ENCODE measurements at regions not wholly inside any gene's neighbourhood (a gene's known extent, or its start where the extent isn't known, plus 50 kb on each side); places are given as distances from the start of the nearest gene placed in this dataset.

- no peaks in the 10 kb centered on the region for H3K27me3 ChIP-seq
- no peak overlapping the region for H3K4me3 ChIP-seq
- no peak for TF ChIP-seq POLR2A (IDR thresholded peaks at IDR 0.05)
- no peak for TF ChIP-seq POLR2AphosphoS5 (IDR thresholded peaks at IDR 0.05; ENCODE audit: insufficient read depth in 1 of 2, low read depth in 1 of 2)
- no peak for TF ChIP-seq CTCF (IDR thresholded peaks at IDR 0.05)
- no peaks in the 10 kb centered on the region for H3K4me1 ChIP-seq
- no peak overlapping the region for H3K27ac ChIP-seq
- H3K9me3 ChIP-seq = no peaks in the 10 kb centered on the region
- intact Hi-C loops (cut with DNase I) = loop anchor here (10.0 kb wide), 1 partner anchor 483 kb away; no protein-coding TSS in a partner anchor
- H3K36me3 ChIP-seq = no peaks in the 10 kb centered on the region
- DNase-seq (ENCODE audit: extremely low spot score in 2 of 2) = no peak
Measured at GRCh38 chr4:176561368-176561767, 231.4 kb downstream of the VEGFC start.

- H3K4me1 ChIP-seq = no peaks in the 10 kb centered on the region
- H3K27ac ChIP-seq = no peak overlapping the region
- no peaks in the 10 kb centered on the region for H3K9me3 ChIP-seq
- intact Hi-C loops (cut with DNase I) = loop anchor here (10.0 kb wide), 1 partner anchor 481 kb away; no protein-coding TSS in a partner anchor
- no peaks in the 10 kb centered on the region for H3K36me3 ChIP-seq
- DNase-seq (ENCODE audit: extremely low spot score in 2 of 2) = no peak
- H3K27me3 ChIP-seq = no peaks in the 10 kb centered on the region
- H3K4me3 ChIP-seq = no peak overlapping the region
- TF ChIP-seq POLR2A (IDR thresholded peaks at IDR 0.05) (no peak), POLR2AphosphoS5 (IDR thresholded peaks at IDR 0.05; ENCODE audit: insufficient read depth in 1 of 2, low read depth in 1 of 2) (no peak), CTCF (IDR thresholded peaks at IDR 0.05) (no peak)
Measured at GRCh38 chr4:176563591-176563990, 229.1 kb downstream of the VEGFC start.

- no peak for TF ChIP-seq POLR2AphosphoS5 (IDR thresholded peaks at IDR 0.05; ENCODE audit: insufficient read depth in 1 of 2, low read depth in 1 of 2)
- no peak for TF ChIP-seq CTCF (IDR thresholded peaks at IDR 0.05)
- no peak for TF ChIP-seq POLR2A (IDR thresholded peaks at IDR 0.05)
- Histone ChIP-seq H3K27ac (no peak overlapping the region), H3K36me3 (no peaks in the 10 kb centered on the region), H3K4me3 (no peak overlapping the region), H3K4me1 (no peaks in the 10 kb centered on the region), H3K27me3 (no peaks in the 10 kb centered on the region), H3K9me3 (no peaks in the 10 kb centered on the region)
- intact Hi-C loops (cut with DNase I) = loop anchor here (10.0 kb wide), 1 partner anchor 480 kb away; no protein-coding TSS in a partner anchor
- DNase-seq (ENCODE audit: extremely low spot score in 2 of 2) = no peak
Measured at GRCh38 chr4:176565049-176565448, 227.7 kb downstream of the VEGFC start.

GRCh38 chr4:176566769-176567168 is 226.0 kb downstream of the VEGFC start:
- no peaks in the 10 kb centered on the region for H3K9me3 ChIP-seq
- intact Hi-C loops (cut with DNase I) = loop anchor here (10.0 kb wide), 1 partner anchor 478 kb away; no protein-coding TSS in a partner anchor
- no peak for TF ChIP-seq POLR2AphosphoS5 (IDR thresholded peaks at IDR 0.05; ENCODE audit: insufficient read depth in 1 of 2, low read depth in 1 of 2)
- no peak for TF ChIP-seq POLR2A (IDR thresholded peaks at IDR 0.05)
- no peak for TF ChIP-seq CTCF (IDR thresholded peaks at IDR 0.05)
- H3K36me3 ChIP-seq = no peaks in the 10 kb centered on the region
- no peaks in the 10 kb centered on the region for H3K4me1 ChIP-seq
- H3K27me3 ChIP-seq = no peaks in the 10 kb centered on the region
- no peak overlapping the region for H3K4me3 ChIP-seq
- no peak overlapping the region for H3K27ac ChIP-seq
- no peak for DNase-seq (ENCODE audit: extremely low spot score in 2 of 2)

- Histone ChIP-seq H3K36me3 (no peaks in the 10 kb centered on the region), H3K4me1 (no peaks in the 10 kb centered on the region), H3K27ac (no peak overlapping the region), H3K27me3 (no peaks in the 10 kb centered on the region), H3K9me3 (no peaks in the 10 kb centered on the region), H3K4me3 (no peak overlapping the region)
- DNase-seq (ENCODE audit: extremely low spot score in 2 of 2) = no peak
- no peak for TF ChIP-seq CTCF (IDR thresholded peaks at IDR 0.05)
- no peak for TF ChIP-seq POLR2A (IDR thresholded peaks at IDR 0.05)
- TF ChIP-seq POLR2AphosphoS5 (IDR thresholded peaks at IDR 0.05; ENCODE audit: insufficient read depth in 1 of 2, low read depth in 1 of 2) = no peak
- intact Hi-C loops (cut with DNase I) = loop anchor here (10.0 kb wide), 1 partner anchor 477 kb away; no protein-coding TSS in a partner anchor
Measured at GRCh38 chr4:176568238-176568637, 224.5 kb downstream of the VEGFC start.

Measured in vagina (tissue), 2 donors.